Coronary artery (tissue), 2 donors: ENCODE measurements at regions not wholly inside any gene's neighbourhood (a gene's known extent, or its start where the extent isn't known, plus 50 kb on each side); places are given as distances from the start of the nearest gene placed in this dataset.
"Not testable (repeated sequence)": the region's sequence is repeated elsewhere in the genome, so short reads cannot be mapped to it uniquely, and the experiment has no call there.

Experiments
- DNase-seq: peaks from one replicate; pipeline ENCODE4 v3.0.0-alpha.2; 2017; ENCODE audit warnings: low spot score
- H3K27ac ChIP-seq, 2 donors: fragments of 200-600 bp; sonication (generic); one replicate each; pipeline ENCODE4 v1.5.1; 2016 to 2019
- H3K4me3 ChIP-seq: fragments of 200-600 bp; sonication (generic); 2 replicates; pipeline ENCODE4 v1.5.1; 2016; ENCODE audit warnings: mild to moderate bottlenecking, moderate library complexity

DNA sequence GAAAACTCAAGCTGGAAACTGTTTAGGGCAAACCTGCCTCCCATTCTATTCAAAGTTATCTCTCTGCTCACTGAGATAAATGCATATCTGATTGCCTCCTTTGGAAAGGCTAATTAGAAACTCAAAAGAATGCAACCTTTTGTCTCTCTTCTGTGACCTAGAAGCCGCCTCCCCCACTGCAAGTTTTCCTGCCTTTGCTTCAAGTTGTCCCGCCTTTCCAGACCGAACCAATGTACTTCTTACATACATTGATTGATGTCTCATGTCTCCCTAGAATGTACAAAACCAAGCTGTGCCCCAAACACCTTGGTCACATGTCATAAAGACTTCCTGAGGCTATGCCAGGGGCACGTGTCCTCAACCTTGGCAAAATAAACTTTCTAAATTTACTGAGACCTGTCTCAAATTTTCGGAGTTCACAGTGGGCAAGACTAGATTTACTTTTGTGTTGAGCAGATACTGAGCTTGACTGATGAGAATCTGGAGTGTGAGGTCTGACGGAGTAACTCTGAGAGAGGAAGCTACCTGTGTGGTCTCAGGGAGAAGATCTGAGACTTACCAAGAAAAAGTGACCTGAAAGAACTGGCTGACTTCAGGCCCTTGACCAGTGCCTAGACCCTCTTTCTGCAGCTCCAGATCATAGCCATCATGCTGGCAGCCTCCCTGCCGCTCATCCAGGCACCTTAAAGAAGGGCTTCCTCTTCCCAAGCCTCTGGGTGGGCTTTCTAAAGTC is 124.7 kb upstream of the NBPF9 start:
- peak overlapping the region; percentile 75 to 82 for H3K27ac ChIP-seq
- DNase-seq, H3K4me3 ChIP-seq: not testable (repeated sequence)

- H3K27ac ChIP-seq, result peak overlapping the region; percentile 69 to 82
- not testable (repeated sequence) for DNase-seq
These were observed 125.6 kb upstream of the NBPF9 start for GRCh38 chr1:149228672-149229585.

DNA sequence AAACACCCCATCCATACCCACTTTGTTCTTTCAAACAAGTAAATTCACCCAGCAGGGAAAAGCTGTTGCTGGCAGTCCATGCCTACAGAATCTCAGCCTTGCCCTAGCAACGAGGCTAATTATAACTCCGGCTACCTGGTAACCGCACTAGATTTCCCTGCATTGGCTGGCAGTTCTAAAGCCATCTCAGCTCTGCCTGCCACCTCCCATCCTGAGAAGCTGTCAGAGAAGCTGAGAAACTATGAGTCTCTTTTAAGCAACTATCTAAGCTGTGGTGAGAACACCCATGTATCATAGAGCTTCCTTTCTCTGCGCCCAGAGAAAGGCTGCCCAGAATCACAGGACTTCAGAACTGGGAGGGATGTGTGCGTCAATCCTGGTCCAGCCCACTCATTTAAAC is 126.5 kb upstream of the NBPF9 start:
- peak overlapping the region; percentile 70 to 80 for H3K27ac ChIP-seq
- DNase-seq, H3K4me3 ChIP-seq: not testable (repeated sequence)

More at GRCh38 chr1:149228672-149229585, 125.6 kb upstream of the NBPF9 start:
- H3K4me3 ChIP-seq, result not testable (repeated sequence)

GRCh38 chr1:149234926-149235914 is 131.9 kb upstream of the NBPF9 start:
- H3K27ac ChIP-seq, H3K4me3 ChIP-seq, DNase-seq: not testable (repeated sequence)

DNA sequence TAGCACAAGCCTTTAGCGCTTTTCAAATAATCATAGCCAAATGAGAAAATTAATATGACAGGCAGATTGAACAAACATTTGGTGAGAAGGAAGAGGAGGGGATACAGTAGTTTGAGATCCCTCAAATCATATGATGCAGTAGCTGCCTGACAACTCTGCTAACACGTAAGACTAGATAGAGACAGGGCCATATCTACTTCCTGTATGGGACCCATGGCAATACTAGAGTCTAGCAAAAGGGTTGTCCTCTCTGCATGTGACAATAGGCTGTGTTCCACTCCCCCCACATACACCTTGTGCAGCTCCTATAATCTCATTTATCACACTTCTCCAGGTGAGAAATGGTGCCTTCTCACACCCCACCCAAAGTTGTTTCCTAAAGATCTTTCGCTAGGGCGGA is 134.2 kb upstream of the NBPF9 start:
- H3K4me3 ChIP-seq, DNase-seq, H3K27ac ChIP-seq: not testable (repeated sequence)

DNA sequence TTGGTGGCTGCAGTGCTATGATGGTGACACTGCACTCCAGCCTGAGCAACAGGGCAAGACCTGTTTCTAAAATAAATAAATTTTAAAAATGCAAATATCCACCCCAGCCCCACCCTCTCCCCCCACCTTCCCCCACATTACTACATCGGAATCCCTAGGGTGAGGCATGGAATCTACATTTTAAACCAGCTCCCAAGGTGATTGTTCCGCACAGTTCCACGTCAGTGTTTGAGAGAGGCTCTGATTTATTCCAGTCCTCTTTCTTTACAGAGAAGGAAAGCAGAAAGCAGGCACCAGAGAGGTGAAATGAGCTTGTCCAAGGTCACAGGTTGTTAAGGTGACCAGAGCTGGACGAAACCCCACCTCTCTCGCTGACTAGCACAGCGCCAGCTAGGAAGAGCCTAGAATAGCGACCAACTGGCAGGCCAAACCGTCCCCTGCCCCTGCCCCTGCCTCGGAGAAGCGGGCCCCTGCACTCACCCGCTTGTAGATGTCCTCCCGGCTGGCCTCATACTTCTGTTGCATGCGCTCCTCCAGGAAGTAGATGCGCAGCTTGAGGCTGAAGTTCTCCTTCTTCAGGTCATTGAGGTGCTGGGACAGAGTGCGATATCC is 136.7 kb upstream of the NBPF9 start:
- H3K4me3 ChIP-seq, H3K27ac ChIP-seq, DNase-seq: not testable (repeated sequence)

DNA sequence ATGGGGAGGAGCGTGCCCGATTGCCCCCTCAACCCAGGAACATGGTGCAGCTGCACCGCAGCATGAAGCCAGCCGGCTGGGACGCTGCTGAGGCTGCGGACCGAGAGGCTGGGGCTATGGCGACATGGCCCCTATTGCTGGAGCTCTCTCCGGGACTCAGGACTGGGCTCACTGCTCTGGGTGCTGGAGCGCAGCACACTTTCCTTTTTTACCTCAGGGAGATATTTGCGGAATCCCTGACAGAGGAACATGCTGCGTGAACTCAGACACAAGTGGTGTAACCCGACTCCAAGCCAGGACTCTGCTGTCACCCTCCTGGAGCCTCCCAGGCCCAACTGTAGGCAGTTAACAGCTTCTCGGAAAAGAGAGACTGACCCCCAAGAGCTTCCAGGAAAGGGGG is 137.2 kb upstream of the NBPF9 start:
- not testable (repeated sequence) for DNase-seq, H3K4me3 ChIP-seq, H3K27ac ChIP-seq

DNA sequence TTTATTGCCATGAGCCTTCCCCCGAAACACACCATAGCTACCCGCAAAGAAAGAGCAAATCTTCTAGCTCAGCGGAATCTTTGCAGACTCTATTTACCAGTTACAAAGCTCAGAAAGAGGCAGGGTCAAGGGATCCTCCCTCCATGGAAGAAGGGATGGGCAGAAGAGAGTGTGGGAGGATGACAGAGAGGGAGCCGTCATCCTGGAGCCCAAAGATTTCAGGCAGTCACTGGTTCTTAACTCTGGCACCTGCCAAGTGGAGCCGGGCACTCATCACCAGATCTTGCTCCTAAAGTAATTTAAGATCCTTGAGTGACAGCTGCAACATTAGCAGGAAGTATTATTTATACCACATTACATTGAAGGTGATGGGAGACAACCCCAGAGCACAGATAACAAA is 137.9 kb upstream of the NBPF9 start:
- not testable (repeated sequence) for H3K27ac ChIP-seq, DNase-seq, H3K4me3 ChIP-seq

- H3K4me3 ChIP-seq, DNase-seq, H3K27ac ChIP-seq: not testable (repeated sequence)
These were observed 140.2 kb upstream of the NBPF9 start for GRCh38 chr1:149243572-149243971.

DNA sequence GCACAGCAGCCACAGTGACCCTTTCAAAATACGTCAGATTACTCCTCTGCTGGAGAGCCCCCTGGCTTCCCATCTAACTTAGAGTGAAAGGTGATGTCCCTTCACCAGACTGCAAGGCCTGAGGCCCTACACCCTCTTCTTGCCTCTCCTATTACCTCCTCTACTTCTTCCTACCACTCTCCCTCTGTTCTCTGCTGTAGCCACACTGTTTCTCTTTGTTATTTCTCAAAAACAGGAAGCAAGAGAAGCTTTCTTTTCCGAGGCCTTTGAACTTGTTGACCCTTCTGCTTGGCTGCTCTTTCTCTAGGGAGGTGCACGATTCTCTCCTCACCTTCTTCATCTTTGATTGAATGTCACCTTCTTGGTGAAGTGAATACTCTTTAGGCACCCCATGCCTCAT is 141.3 kb upstream of the NBPF9 start:
- not testable (repeated sequence) for H3K4me3 ChIP-seq, DNase-seq, H3K27ac ChIP-seq

DNA sequence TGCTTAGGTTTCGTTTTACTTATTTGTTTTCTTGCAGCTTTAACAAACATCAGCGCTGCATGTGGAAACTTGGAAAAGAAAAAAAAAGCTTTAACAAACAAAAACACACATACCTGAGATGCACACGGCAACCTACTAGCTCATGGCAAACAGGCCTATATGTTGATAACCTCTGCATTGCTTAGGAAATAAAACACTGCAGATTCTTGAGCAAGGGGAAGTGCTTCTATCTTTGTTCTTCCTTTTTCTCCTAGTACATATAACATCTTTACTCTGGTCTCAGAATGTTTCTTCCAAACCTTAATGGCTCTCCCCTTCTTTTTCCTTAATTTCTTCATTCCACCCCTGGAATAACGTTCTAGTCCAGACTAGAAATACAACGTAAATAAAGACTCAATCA is 142.9 kb upstream of the NBPF9 start:
- not testable (repeated sequence) for DNase-seq, H3K27ac ChIP-seq, H3K4me3 ChIP-seq

DNA sequence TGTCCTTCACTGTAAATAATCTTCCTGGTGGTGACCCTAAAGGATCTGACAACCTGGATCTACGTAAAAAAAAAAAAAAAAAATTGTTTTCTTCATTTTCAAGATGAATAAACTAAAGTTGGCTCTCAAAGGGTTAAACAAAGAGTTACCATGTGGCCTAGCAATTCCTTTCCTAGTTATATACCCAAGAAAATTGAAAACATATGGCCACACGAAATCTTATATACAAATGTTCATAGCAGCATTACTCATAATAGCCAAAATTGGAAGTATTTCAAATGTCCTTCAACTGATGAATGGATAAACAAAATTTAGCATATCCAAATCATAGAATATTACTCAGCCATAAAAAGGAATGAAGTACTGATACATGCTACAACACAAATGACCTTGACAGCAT is 145.3 kb upstream of the NBPF9 start:
- not testable (repeated sequence) for H3K27ac ChIP-seq, DNase-seq, H3K4me3 ChIP-seq

DNA sequence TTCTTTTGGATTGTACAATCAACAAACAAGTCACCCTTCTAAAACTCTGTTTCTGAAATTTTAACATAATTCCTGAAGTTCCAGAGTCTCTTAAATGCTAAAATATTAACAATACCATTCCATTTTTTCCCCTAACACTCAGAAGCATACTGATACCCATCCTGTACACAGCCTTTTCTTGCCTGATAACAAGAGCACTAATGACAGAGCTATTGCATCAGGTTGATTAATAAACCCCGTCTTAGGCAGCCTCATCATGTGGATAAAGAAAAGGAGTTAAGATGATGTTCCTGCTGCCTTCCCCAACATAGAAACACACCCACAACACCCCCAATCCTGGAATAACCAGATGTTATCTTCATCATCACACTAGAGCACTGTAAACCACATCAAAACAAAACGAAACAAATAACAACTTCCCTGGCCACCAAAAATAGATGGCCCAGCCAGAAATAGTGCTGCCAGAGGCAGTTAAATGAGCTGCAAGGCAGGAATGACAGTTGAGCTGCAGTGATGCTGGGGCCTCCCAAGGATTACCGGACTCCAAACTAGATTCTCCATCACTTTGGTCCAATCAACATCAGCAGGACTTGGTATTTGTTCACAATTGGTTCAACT is 146.6 kb upstream of the NBPF9 start:
- not testable (repeated sequence) for DNase-seq, H3K4me3 ChIP-seq, H3K27ac ChIP-seq

- DNase-seq, H3K4me3 ChIP-seq: not testable (repeated sequence)
These were observed 151.8 kb upstream of the NBPF9 start for GRCh38 chr1:149254894-149255847.

DNA sequence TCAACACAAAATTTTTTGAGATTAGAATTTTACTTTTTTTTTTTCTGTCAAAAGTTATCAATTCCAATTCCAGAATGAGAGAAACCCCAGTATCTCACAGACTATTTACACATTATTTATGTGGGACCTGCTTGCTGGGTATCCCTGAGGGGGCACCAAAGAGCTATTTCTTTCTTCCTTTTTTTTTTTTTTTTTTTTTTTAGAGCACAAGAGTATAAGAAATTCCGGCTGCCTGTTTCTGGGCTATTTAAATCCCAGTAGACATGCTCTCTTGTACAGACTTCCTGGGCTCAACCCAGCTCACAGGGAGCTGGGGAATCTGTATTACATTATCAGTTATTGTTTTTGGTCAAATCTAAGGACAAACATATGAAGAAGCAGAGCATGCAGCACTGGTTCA is 156.9 kb upstream of the NBPF9 start:
- H3K4me3 ChIP-seq, DNase-seq, H3K27ac ChIP-seq: not testable (repeated sequence)

More at GRCh38 chr1:149254894-149255847, 151.8 kb upstream of the NBPF9 start:
- H3K27ac ChIP-seq, result not testable (repeated sequence)

DNA sequence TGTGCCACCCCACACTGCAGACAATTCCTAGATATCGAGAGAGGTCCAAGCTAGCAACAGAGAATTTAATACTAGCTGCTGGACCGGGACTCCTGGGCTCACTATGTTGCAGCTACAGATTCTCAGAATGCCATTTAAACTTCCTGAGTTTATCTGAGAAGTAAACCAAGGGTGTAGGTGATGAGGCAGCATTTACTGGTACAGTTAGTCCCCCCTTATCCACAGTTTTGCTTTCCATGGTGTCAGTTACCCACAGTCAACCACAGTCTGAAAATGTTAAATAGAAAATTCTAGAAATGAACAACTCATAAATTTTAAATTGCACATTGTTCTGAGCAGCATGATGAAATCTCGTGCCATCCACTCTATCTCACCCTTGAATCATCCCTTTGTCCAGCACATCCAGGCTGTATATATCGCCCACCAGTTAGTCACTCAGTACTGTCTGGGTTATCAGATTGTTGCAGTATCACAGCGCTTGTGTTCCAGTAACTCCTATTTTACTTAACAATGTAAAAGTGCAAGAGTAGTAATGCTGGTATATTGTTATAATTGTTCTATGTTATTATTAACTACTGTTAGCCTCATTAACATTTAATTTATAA is 157.5 kb upstream of the NBPF9 start:
- not testable (repeated sequence) for H3K4me3 ChIP-seq, DNase-seq, H3K27ac ChIP-seq
